ENCODE measurements at regions not wholly inside any gene's neighbourhood (a gene's known extent, or its start where the extent isn't known, plus 50 kb on each side); places are given as distances from the start of the nearest gene placed in this dataset.

- no peak overlapping the region for H3K4me3 Mint-ChIP-seq (ENCODE audit: low read depth, unreplicated experiment)
- H3K9me3 Mint-ChIP-seq (ENCODE audit: low read depth, unreplicated experiment), result peaks cover 4% of the 10 kb centered on the region
- no peak overlapping the region for H3K27ac Mint-ChIP-seq (ENCODE audit: unreplicated experiment)
- TF ChIP-seq CTCF (IDR thresholded peaks at IDR 0.05; ENCODE audit: unreplicated experiment), result no peak
- CTCF ChIA-PET, result no interaction called here
- intact Hi-C loops (cut with micrococcal nuclease; ENCODE audit: unreplicated experiment), result no loop called here
- no peaks in the 10 kb centered on the region for H3K4me1 Mint-ChIP-seq (ENCODE audit: low read depth, unreplicated experiment)
- no peak for DNase-seq
- no TSS peak for BruUV-seq (replicated peaks)
- H3K36me3 Mint-ChIP-seq (ENCODE audit: insufficient read depth, unreplicated experiment), result no peaks in the 10 kb centered on the region
- H3K27me3 Mint-ChIP-seq (ENCODE audit: unreplicated experiment), result no peaks in the 10 kb centered on the region
These were observed 224.3 kb upstream of the SLC35B3 start for GRCh38 chr6:8659404-8660189.

GRCh38 chr6:8658416-8658815 lies 223.1 kb upstream of the SLC35B3 start:
- Mint-ChIP-seq H3K4me1 (ENCODE audit: low read depth, unreplicated experiment) (no peaks in the 10 kb centered on the region), H3K9me3 (ENCODE audit: low read depth, unreplicated experiment) (peaks cover 4% of the 10 kb centered on the region), H3K4me3 (ENCODE audit: low read depth, unreplicated experiment) (no peak overlapping the region), H3K27me3 (ENCODE audit: unreplicated experiment) (no peaks in the 10 kb centered on the region), H3K36me3 (ENCODE audit: insufficient read depth, unreplicated experiment) (no peaks in the 10 kb centered on the region), H3K27ac (ENCODE audit: unreplicated experiment) (no peak overlapping the region)
- BruUV-seq (replicated peaks), result no TSS peak
- no peak for DNase-seq
- CTCF ChIA-PET, result no interaction called here
- intact Hi-C loops (cut with micrococcal nuclease; ENCODE audit: unreplicated experiment), result no loop called here
- no peak for TF ChIP-seq CTCF (IDR thresholded peaks at IDR 0.05; ENCODE audit: unreplicated experiment)

GRCh38 chr6:8657522-8657921 lies 222.2 kb upstream of the SLC35B3 start:
- CTCF ChIA-PET, result no interaction called here
- BruUV-seq (replicated peaks), result no TSS peak
- H3K4me3 Mint-ChIP-seq (ENCODE audit: low read depth, unreplicated experiment), result no peak overlapping the region
- H3K4me1 Mint-ChIP-seq (ENCODE audit: low read depth, unreplicated experiment), result no peaks in the 10 kb centered on the region
- H3K27me3 Mint-ChIP-seq (ENCODE audit: unreplicated experiment), result no peaks in the 10 kb centered on the region
- TF ChIP-seq CTCF (IDR thresholded peaks at IDR 0.05; ENCODE audit: unreplicated experiment), result no peak
- H3K9me3 Mint-ChIP-seq (ENCODE audit: low read depth, unreplicated experiment), result peaks cover 4% of the 10 kb centered on the region
- DNase-seq, result no peak
- no peaks in the 10 kb centered on the region for H3K36me3 Mint-ChIP-seq (ENCODE audit: insufficient read depth, unreplicated experiment)
- intact Hi-C loops (cut with micrococcal nuclease; ENCODE audit: unreplicated experiment), result no loop called here
- H3K27ac Mint-ChIP-seq (ENCODE audit: unreplicated experiment), result no peak overlapping the region

- CTCF ChIA-PET, result no interaction called here
- Mint-ChIP-seq H3K9me3 (ENCODE audit: low read depth, unreplicated experiment) (peaks cover 4% of the 10 kb centered on the region), H3K36me3 (ENCODE audit: insufficient read depth, unreplicated experiment) (no peaks in the 10 kb centered on the region), H3K4me1 (ENCODE audit: low read depth, unreplicated experiment) (no peaks in the 10 kb centered on the region), H3K27me3 (ENCODE audit: unreplicated experiment) (no peaks in the 10 kb centered on the region), H3K4me3 (ENCODE audit: low read depth, unreplicated experiment) (no peak overlapping the region), H3K27ac (ENCODE audit: unreplicated experiment) (no peak overlapping the region)
- DNase-seq, result no peak
- intact Hi-C loops (cut with micrococcal nuclease; ENCODE audit: unreplicated experiment), result no loop called here
- no TSS peak for BruUV-seq (replicated peaks)
- TF ChIP-seq CTCF (IDR thresholded peaks at IDR 0.05; ENCODE audit: unreplicated experiment), result no peak
These were observed 220.5 kb upstream of the SLC35B3 start for GRCh38 chr6:8655670-8656454.
